NT2/D1 (cell line): ENCODE measurements at regions not wholly inside any gene's neighbourhood (a gene's known extent, or its start where the extent isn't known, plus 50 kb on each side); places are given as distances from the start of the nearest gene placed in this dataset.

Experiments
- DNase-seq: peaks from one replicate; pipeline ENCODE4 v3.0.0-alpha.2; 2011; ENCODE audit warnings: low read depth, low spot score
- H3K27me3 ChIP-seq: 2 replicates; pipeline ENCODE4 v1.6.0; 2011; ENCODE audit warnings: mild to moderate bottlenecking; ENCODE audit not compliant: insufficient read length, insufficient read depth
- H3K36me3 ChIP-seq: 2 replicates; pipeline ENCODE4 v1.6.1; 2011; ENCODE audit warnings: mild to moderate bottlenecking, low read length, mixed read lengths; ENCODE audit not compliant: insufficient read depth, insufficient read length
- H3K4me1 ChIP-seq: 2 replicates; pipeline ENCODE4 v1.5.1; 2011; ENCODE audit not compliant: insufficient read depth, insufficient read length
- H3K4me3 ChIP-seq: 2 replicates; pipeline ENCODE4 v1.5.1; 2011; ENCODE audit warnings: low read depth; ENCODE audit not compliant: insufficient read length
- H3K9ac ChIP-seq: 2 replicates; pipeline ENCODE4 v1.6.0; 2011; ENCODE audit warnings: low read depth; ENCODE audit not compliant: insufficient read length
- H3K9me3 ChIP-seq: 2 replicates; pipeline ENCODE4 v1.5.1; 2011; ENCODE audit warnings: mild to moderate bottlenecking, low read length; ENCODE audit not compliant: insufficient read depth
- SUZ12 ChIP-seq: IDR thresholded peaks from 2 replicates; pipeline ENCODE4 v1.6.1; 2011; ENCODE audit not compliant: insufficient read length, insufficient read depth; ENCODE audit errors: extremely low read depth
- YY1 ChIP-seq: IDR thresholded peaks from 2 replicates; pipeline ENCODE4 v1.6.1; 2011; ENCODE audit not compliant: insufficient read length, insufficient read depth
- ZNF274 ChIP-seq: IDR thresholded peaks from 2 replicates; pipeline ENCODE4 v1.6.1; 2011; ENCODE audit warnings: mild to moderate bottlenecking, low read depth, low read length

GRCh38 chr11:70680781-70681281 is 282.5 kb downstream of the CTTN start:
- no peak for TF ChIP-seq YY1
- no peak for TF ChIP-seq SUZ12
- TF ChIP-seq ZNF274: no peak
- no peaks in the 10 kb centered on the region for H3K36me3 ChIP-seq
- H3K9ac ChIP-seq: no peak overlapping the region
- no peaks in the 10 kb centered on the region for H3K27me3 ChIP-seq
- peaks cover 8% of the 10 kb centered on the region for H3K4me1 ChIP-seq
- H3K4me3 ChIP-seq: no peak overlapping the region
- no peak for DNase-seq
- no peaks in the 10 kb centered on the region for H3K9me3 ChIP-seq

GRCh38 chr11:70682056-70682455 is 283.7 kb downstream of the CTTN start:
- TF ChIP-seq YY1 (no peak), ZNF274 (no peak), SUZ12 (no peak)
- H3K36me3 ChIP-seq: no peaks in the 10 kb centered on the region
- peaks cover 8% of the 10 kb centered on the region for H3K4me1 ChIP-seq
- DNase-seq: no peak
- no peaks in the 10 kb centered on the region for H3K27me3 ChIP-seq
- H3K9me3 ChIP-seq: no peaks in the 10 kb centered on the region
- no peak overlapping the region for H3K9ac ChIP-seq
- H3K4me3 ChIP-seq: no peak overlapping the region

GRCh38 chr11:70682760-70683159 is 284.4 kb downstream of the CTTN start:
- H3K4me3 ChIP-seq: no peak overlapping the region
- H3K36me3 ChIP-seq: no peaks in the 10 kb centered on the region
- no peaks in the 10 kb centered on the region for H3K9me3 ChIP-seq
- no peaks in the 10 kb centered on the region for H3K27me3 ChIP-seq
- TF ChIP-seq YY1 (no peak), SUZ12 (no peak), ZNF274 (no peak)
- DNase-seq: no peak
- H3K4me1 ChIP-seq: peaks cover 8% of the 10 kb centered on the region
- H3K9ac ChIP-seq: no peak overlapping the region

- DNase-seq: no peak
- Histone ChIP-seq H3K4me3 (no peak overlapping the region), H3K9ac (no peak overlapping the region), H3K27me3 (no peaks in the 10 kb centered on the region), H3K36me3 (no peaks in the 10 kb centered on the region), H3K4me1 (peaks cover 7% of the 10 kb centered on the region), H3K9me3 (peaks cover 12% of the 10 kb centered on the region; the same call in 1 of the 2 replicates)
- no peak for TF ChIP-seq SUZ12
- no peak for TF ChIP-seq ZNF274
- TF ChIP-seq YY1: no peak
Observed at GRCh38 chr11:70687716-70688115, 289.4 kb downstream of the CTTN start.

- H3K4me3 ChIP-seq: no peak overlapping the region
- TF ChIP-seq YY1 (no peak), ZNF274 (no peak), SUZ12 (no peak)
Observed at GRCh38 chr11:70688142-70688541, 289.8 kb downstream of the CTTN start.

GRCh38 chr11:70689764-70690163 is 291.4 kb downstream of the CTTN start:
- no peak overlapping the region for H3K4me3 ChIP-seq
- peaks cover 12% of the 10 kb centered on the region; the same call in 1 of the 2 replicates for H3K9me3 ChIP-seq
- no peaks in the 10 kb centered on the region for H3K36me3 ChIP-seq
- H3K27me3 ChIP-seq: no peaks in the 10 kb centered on the region
- no peak overlapping the region for H3K9ac ChIP-seq
- TF ChIP-seq ZNF274 (no peak), SUZ12 (no peak), YY1 (no peak)
- H3K4me1 ChIP-seq: peaks cover 7% of the 10 kb centered on the region
- no peak for DNase-seq

More at GRCh38 chr11:70688142-70688541, 289.8 kb downstream of the CTTN start:
- Histone ChIP-seq H3K9me3 (peaks cover 12% of the 10 kb centered on the region; the same call in 1 of the 2 replicates), H3K36me3 (no peaks in the 10 kb centered on the region), H3K9ac (no peak overlapping the region), H3K4me1 (peaks cover 7% of the 10 kb centered on the region), H3K27me3 (no peaks in the 10 kb centered on the region)
- no peak for DNase-seq

- TF ChIP-seq SUZ12: no peak
- no peak for TF ChIP-seq YY1
- TF ChIP-seq ZNF274: no peak
- DNase-seq: no peak
- no peak overlapping the region for H3K4me3 ChIP-seq
- H3K36me3 ChIP-seq: no peaks in the 10 kb centered on the region
- H3K27me3 ChIP-seq: no peaks in the 10 kb centered on the region
- no peak overlapping the region for H3K9ac ChIP-seq
- H3K4me1 ChIP-seq: peaks cover 7% of the 10 kb centered on the region
- peaks cover 22% of the 10 kb centered on the region; the same call in 1 of the 2 replicates for H3K9me3 ChIP-seq
Observed at GRCh38 chr11:70692131-70692530, 293.8 kb downstream of the CTTN start.
